ENCODE measurements at regions not wholly inside any gene's neighbourhood (a gene's known extent, or its start where the extent isn't known, plus 50 kb on each side); places are given as distances from the start of the nearest gene placed in this dataset.

DNA sequence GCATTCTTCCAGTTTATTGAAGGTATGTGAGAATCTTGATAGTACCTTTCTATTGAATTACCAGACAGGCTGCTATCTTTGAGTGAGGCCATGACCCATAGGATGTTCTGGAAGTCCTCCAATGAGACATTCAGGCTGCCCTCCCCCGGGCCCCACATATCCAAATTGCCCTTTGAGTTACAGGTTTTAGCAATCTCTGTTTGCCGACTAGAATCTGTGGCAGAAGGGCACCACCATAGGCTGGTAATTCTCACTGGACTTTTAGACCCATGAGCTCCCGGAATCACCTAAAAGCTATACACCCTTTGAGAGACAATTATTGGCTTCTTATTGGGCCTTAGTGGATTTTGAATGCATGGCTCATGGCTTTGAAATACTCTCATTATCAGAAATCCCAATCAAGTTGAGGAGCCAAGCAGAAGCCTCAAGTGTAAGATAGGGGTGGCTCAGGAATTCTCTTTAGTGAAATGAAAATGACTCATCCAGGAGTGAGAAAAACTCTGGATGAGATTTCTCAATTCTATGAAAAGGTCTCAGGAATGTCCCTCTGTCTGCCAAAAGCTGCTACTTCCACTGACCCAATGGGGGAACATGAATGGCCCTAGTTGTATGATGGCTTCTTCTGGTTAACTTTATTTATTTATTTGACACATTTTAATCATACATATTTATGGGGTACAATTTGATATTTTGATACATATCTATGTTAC lies 172.1 kb upstream of the CSNK1A1L start:
- H3K4me1 ChIP-seq (ENCODE audit: insufficient read depth, low read length): no peaks in the 10 kb centered on the region
- CTCF ChIA-PET: no interaction called here
- no peaks in the 10 kb centered on the region for H3K4me1 Mint-ChIP-seq (ENCODE audit: low read depth)
- H3K9me3 Mint-ChIP-seq: peaks cover 8% of the 10 kb centered on the region
- no peaks in the 10 kb centered on the region for H3K9me3 ChIP-seq (ENCODE audit: control insufficient read depth in 1 of 2, insufficient read depth in 1 of 2, low read length in 2 of 2)
- H3K36me3 Mint-ChIP-seq (ENCODE audit: low read depth): no peaks in the 10 kb centered on the region
- POLR2A ChIA-PET: no interaction called here
- no peaks in the 10 kb centered on the region for H3K27me3 ChIP-seq (ENCODE audit: control insufficient read depth in 1 of 2, insufficient read depth in 2 of 2, low read length in 2 of 2)
- H3K4me3 Mint-ChIP-seq: no peak overlapping the region
- intact Hi-C loops (cut with DNase I, micrococcal nuclease): no loop called here
- H3K4me3 ChIP-seq (ENCODE audit: low read length): no peak overlapping the region
- no peak overlapping the region for H3K27ac ChIP-seq (ENCODE audit: low read depth in 1 of 2, low read length in 2 of 2)
- ATAC-seq (ENCODE audit: poor library complexity) (no peak), DNase-seq (no peak)
- no peaks in the 10 kb centered on the region for H3K36me3 ChIP-seq (ENCODE audit: insufficient read depth, low read length)
- TF ChIP-seq, protein P1, sequence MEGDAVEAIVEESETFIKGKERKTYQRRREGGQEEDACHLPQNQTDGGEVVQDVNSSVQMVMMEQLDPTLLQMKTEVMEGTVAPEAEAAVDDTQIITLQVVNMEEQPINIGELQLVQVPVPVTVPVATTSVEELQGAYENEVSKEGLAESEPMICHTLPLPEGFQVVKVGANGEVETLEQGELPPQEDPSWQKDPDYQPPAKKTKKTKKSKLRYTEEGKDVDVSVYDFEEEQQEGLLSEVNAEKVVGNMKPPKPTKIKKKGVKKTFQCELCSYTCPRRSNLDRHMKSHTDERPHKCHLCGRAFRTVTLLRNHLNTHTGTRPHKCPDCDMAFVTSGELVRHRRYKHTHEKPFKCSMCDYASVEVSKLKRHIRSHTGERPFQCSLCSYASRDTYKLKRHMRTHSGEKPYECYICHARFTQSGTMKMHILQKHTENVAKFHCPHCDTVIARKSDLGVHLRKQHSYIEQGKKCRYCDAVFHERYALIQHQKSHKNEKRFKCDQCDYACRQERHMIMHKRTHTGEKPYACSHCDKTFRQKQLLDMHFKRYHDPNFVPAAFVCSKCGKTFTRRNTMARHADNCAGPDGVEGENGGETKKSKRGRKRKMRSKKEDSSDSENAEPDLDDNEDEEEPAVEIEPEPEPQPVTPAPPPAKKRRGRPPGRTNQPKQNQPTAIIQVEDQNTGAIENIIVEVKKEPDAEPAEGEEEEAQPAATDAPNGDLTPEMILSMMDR (IDR thresholded peaks at IDR 0.05): no peak
- no peak overlapping the region for H3K27ac Mint-ChIP-seq
- H3K27me3 Mint-ChIP-seq: no peaks in the 10 kb centered on the region

DNA sequence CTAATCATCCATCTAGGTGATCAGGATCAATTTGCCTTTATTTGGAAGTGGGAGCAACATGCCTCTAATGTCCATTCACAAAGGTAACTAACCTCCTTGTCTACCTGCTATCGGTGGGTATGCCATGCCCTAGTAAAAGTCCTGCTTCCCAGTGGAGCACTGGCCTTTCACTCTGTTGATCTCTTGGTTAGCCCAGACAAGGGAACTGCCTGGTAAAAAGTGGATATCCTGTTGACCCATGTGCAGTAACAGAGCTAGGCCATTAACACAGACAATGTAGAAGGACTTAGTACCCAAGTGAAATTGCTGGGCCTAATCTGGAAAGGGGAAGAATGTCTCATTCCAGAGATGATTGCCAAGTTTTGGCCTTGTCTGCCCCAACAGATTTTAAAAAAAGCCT lies 171.5 kb upstream of the CSNK1A1L start:
- H3K4me3 Mint-ChIP-seq: no peak overlapping the region
- no peaks in the 10 kb centered on the region for H3K36me3 Mint-ChIP-seq (ENCODE audit: low read depth)
- H3K27me3 Mint-ChIP-seq: no peaks in the 10 kb centered on the region
- H3K27ac Mint-ChIP-seq: no peak overlapping the region
- TF ChIP-seq, protein P1 (IDR thresholded peaks at IDR 0.05): no peak
- no peaks in the 10 kb centered on the region for H3K4me1 ChIP-seq (ENCODE audit: insufficient read depth, low read length)
- intact Hi-C loops (cut with DNase I, micrococcal nuclease): no loop called here
- H3K27me3 ChIP-seq (ENCODE audit: control insufficient read depth in 1 of 2, insufficient read depth in 2 of 2, low read length in 2 of 2): no peaks in the 10 kb centered on the region
- POLR2A ChIA-PET: no interaction called here
- no peaks in the 10 kb centered on the region for H3K36me3 ChIP-seq (ENCODE audit: insufficient read depth, low read length)
- no peaks in the 10 kb centered on the region for H3K9me3 ChIP-seq (ENCODE audit: control insufficient read depth in 1 of 2, insufficient read depth in 1 of 2, low read length in 2 of 2)
- no peak overlapping the region for H3K27ac ChIP-seq (ENCODE audit: low read depth in 1 of 2, low read length in 2 of 2)
- ATAC-seq (ENCODE audit: poor library complexity) (no peak), DNase-seq (no peak)
- CTCF ChIA-PET: no interaction called here
- H3K9me3 Mint-ChIP-seq: peaks cover 3% of the 10 kb centered on the region
- no peaks in the 10 kb centered on the region for H3K4me1 Mint-ChIP-seq (ENCODE audit: low read depth)
- no peak overlapping the region for H3K4me3 ChIP-seq (ENCODE audit: low read length)

DNA sequence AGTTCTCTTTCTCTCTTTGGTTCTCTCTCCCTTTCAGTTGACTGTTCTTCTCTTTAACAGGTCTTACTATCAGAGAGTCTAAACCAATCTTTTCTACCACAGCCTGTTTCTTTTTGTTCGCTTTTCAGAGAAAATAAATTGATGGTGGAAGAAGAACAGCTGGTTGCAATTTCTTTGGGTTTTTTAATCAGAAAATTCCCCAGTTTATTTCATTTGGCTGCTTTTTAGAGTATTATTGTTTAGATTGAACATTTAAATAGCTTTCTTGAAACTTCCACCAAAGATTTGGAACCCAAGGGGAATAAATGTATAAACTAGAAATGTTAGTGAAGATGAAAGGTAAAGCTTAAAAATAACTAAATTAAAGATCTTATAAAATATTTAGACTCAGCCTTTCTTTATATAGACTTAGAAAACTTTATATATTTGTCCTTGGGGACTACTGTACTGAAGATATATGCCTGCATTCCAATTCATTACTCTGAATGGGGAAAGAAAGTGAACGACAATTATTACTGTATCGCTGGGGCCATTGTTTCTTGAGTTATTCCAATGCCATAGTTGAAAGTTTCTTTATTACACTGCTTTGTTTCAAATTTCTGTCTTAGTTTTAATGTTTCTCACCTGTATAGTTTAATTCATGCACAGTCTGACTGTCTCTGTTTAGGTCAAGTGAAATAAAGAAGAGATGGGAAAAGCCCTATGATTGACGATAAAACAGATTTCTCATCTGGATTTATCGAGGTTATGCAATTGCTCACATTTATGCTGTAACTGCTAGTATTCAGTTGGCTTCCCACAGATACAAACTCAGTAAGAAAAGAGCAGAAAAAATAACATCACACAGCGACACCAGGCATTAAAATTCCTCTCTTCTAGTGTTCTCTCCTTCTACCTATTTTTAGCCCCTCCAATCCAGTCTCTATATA lies 169.4 kb upstream of the CSNK1A1L start:
- Histone ChIP-seq H3K36me3 (ENCODE audit: insufficient read depth, low read length) (no peaks in the 10 kb centered on the region), H3K9me3 (ENCODE audit: control insufficient read depth in 1 of 2, insufficient read depth in 1 of 2, low read length in 2 of 2) (no peaks in the 10 kb centered on the region), H3K27ac (ENCODE audit: low read depth in 1 of 2, low read length in 2 of 2) (no peak overlapping the region), H3K4me3 (ENCODE audit: low read length) (no peak overlapping the region), H3K27me3 (ENCODE audit: control insufficient read depth in 1 of 2, insufficient read depth in 2 of 2, low read length in 2 of 2) (no peaks in the 10 kb centered on the region), H3K4me1 (ENCODE audit: insufficient read depth, low read length) (no peaks in the 10 kb centered on the region)
- DNase-seq (no peak), ATAC-seq (ENCODE audit: poor library complexity) (no peak)
- TF ChIP-seq, protein P1 (IDR thresholded peaks at IDR 0.05): no peak
- CTCF ChIA-PET: no interaction called here
- no peaks in the 10 kb centered on the region for H3K27me3 Mint-ChIP-seq
- H3K36me3 Mint-ChIP-seq (ENCODE audit: low read depth): no peaks in the 10 kb centered on the region
- H3K27ac Mint-ChIP-seq: no peak overlapping the region
- no peak overlapping the region for H3K4me3 Mint-ChIP-seq
- POLR2A ChIA-PET: no interaction called here
- intact Hi-C loops (cut with DNase I, micrococcal nuclease): no loop called here
- H3K9me3 Mint-ChIP-seq: peaks cover 5% of the 10 kb centered on the region
- no peaks in the 10 kb centered on the region for H3K4me1 Mint-ChIP-seq (ENCODE audit: low read depth)
